IPS-15b (cell line): ENCODE measurements at regions not wholly inside any gene's neighbourhood (a gene's known extent, or its start where the extent isn't known, plus 50 kb on each side); places are given as distances from the start of the nearest gene placed in this dataset.
"Not testable (repeated sequence)": the region's sequence is repeated elsewhere in the genome, so short reads cannot be mapped to it uniquely, and the experiment has no call there.

ENCODE experiments used
- H3K27me3 ChIP-seq: one replicate; pipeline ENCODE4 v1.6.1; 2013; ENCODE audit warnings: low read length; ENCODE audit not compliant: control insufficient read depth, insufficient read depth
- H3K36me3 ChIP-seq: one replicate; pipeline ENCODE4 v1.6.1; 2013; ENCODE audit warnings: low read length; ENCODE audit not compliant: control insufficient read depth, insufficient read depth
- H3K4me1 ChIP-seq: one replicate; pipeline ENCODE4 v1.6.1; 2013; ENCODE audit warnings: mild to moderate bottlenecking, low read length; ENCODE audit not compliant: control insufficient read depth, insufficient read depth
- H3K4me3 ChIP-seq: one replicate; pipeline ENCODE4 v1.5.1; 2013; ENCODE audit warnings: low read depth, low read length
- H3K9ac ChIP-seq: one replicate; pipeline ENCODE4 v1.6.1; 2013; ENCODE audit warnings: low read depth, mild to moderate bottlenecking, low read length
- H3K9me3 ChIP-seq: one replicate; pipeline ENCODE4 v1.6.1; 2013; ENCODE audit warnings: mild to moderate bottlenecking, low read length; ENCODE audit not compliant: control insufficient read depth, insufficient read depth

DNA sequence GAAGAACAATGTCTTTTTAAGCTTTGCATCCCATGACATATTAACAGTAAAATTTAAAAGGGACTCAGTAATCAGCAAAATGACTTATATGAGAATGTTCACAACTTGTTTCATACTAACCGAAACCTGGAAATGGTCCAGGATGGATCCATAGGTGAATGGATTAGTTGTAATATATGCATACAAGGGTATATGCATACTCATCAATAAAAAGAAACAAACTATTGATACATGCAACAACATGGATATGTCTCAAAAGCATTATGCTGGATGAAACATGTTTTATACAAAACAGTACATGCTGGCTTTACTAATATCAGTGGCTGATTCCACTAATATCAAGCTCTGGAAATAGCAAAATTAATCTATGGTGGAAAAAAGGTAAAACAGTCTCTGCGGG is 108.5 kb upstream of the HIVEP1 start:
- Histone ChIP-seq H3K36me3 (no peaks in the 10 kb centered on the region), H3K9ac (no peak overlapping the region), H3K4me3 (no peak overlapping the region), H3K4me1 (no peaks in the 10 kb centered on the region), H3K27me3 (no peaks in the 10 kb centered on the region), H3K9me3 (no peaks in the 10 kb centered on the region)

DNA sequence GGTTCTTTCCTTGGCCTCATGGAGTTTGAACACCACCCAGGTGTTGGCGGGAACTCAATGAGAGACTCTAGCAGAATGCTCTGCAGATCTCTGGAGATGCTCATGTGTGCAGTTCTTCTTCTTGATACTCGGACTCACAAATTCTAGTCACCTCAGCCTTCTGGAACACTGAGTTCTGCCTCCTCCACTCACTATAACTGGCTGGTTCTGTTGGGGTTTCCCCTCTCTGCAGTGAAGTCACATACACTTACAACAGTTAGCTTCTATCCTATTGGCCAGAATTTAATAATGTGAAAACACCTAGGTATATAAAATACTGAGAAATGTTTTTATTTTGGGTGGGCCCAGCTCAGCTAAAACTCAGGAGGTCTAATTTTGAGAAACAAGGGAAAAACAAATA is 109.6 kb upstream of the HIVEP1 start:
- no peaks in the 10 kb centered on the region for H3K4me1 ChIP-seq
- H3K27me3 ChIP-seq: no peaks in the 10 kb centered on the region
- H3K9ac ChIP-seq: no peak overlapping the region
- no peak overlapping the region for H3K4me3 ChIP-seq
- H3K9me3 ChIP-seq: no peaks in the 10 kb centered on the region
- no peaks in the 10 kb centered on the region for H3K36me3 ChIP-seq

DNA sequence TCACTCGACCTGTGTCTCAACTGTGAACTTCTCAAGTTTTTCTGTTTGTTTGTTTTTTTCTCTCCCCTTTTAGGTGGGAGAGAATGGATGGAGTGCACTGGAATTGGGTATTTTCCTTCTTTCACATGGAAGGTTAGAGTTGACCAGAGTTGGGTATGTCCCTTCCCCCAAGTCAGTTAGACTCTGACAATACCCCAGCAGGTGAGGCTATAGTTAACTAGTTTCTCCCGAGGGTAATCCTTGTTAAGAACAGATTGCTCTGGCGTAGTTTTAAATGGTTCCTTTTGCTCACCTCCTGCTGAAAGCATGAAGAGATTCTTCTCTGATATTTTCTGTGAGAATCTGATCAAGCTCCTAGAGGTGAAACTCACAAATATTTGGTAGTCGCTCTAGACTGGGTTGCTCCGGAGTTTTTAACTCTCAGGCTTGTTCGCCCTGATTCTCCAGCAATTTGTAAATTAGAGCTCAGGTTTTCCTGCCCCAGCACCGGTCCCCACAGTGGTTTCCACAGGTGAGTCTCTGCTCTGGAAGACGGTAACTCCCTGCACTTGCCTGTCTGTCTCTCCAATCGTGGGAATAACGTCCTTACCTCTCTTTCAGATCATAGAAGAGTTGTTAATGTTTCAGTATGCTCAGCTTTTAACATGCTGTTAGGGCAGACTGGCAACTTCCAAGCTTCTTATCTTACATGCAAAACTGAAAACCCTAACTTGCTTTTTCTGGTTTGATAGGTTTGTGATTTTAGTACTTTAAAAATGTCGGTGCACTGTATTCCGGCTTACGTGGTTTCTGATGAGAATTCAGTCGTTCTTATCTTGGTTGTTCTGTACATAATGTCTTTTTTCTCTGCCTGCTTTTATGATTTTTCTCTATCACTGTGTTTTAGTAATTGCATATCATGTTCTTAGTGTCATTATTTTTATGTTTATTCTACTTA is 111.2 kb upstream of the HIVEP1 start:
- Histone ChIP-seq H3K9me3 (no peaks in the 10 kb centered on the region), H3K9ac (peak overlapping the region; percentile 17), H3K4me1 (no peaks in the 10 kb centered on the region), H3K36me3 (no peaks in the 10 kb centered on the region), H3K4me3 (peak overlapping the region; percentile 16), H3K27me3 (no peaks in the 10 kb centered on the region)

DNA sequence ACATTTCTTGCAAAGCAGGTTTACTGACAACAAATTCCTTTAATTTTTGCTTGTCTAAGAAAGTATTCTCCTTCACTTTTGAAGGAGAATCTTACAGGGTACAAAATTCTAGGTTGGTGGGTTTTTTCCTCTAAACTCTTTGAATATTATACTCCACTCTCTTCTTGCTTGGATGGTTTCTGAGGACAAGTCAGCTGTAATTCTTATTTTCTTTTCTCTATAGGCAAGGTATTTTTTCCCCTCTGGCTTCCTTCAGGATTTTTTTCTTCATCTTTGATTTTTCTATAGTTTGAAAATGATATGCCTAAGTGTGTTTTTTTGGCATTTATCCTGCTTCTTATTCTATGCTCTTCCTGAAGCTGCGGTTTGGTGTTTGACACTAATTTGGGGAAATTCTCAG is 112.5 kb upstream of the HIVEP1 start:
- Histone ChIP-seq H3K36me3 (no peaks in the 10 kb centered on the region), H3K4me3 (no peak overlapping the region), H3K4me1 (no peaks in the 10 kb centered on the region), H3K9me3 (no peaks in the 10 kb centered on the region), H3K9ac (no peak overlapping the region), H3K27me3 (no peaks in the 10 kb centered on the region)

DNA sequence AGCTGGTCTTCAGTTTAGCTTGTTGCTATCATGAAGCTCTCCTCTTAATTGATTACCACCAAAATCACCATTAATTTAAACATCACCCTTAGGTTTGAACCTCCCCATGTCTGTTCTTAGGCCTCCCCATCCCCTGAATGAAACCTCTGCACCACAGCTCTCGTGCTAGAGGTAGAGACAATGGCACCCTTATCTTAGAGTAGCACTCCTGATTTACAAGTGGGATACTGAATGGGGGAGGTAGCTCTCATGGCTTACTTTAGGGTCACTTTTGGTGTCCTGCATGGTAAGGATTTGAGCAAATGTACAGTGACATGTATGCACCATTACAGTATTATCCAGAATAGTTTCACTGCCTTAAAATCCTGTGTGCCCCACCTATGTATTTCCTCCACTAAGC is 115.6 kb upstream of the ADTRP start:
- Histone ChIP-seq H3K36me3 (no peaks in the 10 kb centered on the region), H3K27me3 (no peaks in the 10 kb centered on the region), H3K9ac (no peak overlapping the region), H3K9me3 (no peaks in the 10 kb centered on the region), H3K4me3 (no peak overlapping the region), H3K4me1 (no peaks in the 10 kb centered on the region)

DNA sequence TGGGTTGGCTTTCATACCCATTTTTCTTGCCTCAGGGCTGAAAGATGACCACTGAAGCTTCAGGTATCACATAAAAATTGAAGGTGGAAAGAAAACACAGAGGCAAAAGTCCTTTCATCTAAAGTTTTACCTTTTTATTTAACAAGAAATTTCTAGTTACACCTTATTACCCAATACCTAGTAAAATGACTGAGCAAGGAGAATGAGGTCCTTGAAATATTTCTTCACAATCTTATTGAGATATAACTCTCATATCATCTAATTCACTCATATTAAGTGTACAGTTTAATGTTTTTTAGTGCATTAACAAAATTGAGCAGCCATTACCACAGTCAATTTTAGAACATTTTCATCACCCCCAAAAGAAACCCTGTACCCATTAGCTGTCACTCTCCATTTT is 112.9 kb upstream of the ADTRP start:
- H3K27me3 ChIP-seq: no peaks in the 10 kb centered on the region
- no peaks in the 10 kb centered on the region for H3K36me3 ChIP-seq
- no peak overlapping the region for H3K9ac ChIP-seq
- H3K9me3 ChIP-seq: no peaks in the 10 kb centered on the region
- H3K4me3 ChIP-seq: no peak overlapping the region
- no peaks in the 10 kb centered on the region for H3K4me1 ChIP-seq

DNA sequence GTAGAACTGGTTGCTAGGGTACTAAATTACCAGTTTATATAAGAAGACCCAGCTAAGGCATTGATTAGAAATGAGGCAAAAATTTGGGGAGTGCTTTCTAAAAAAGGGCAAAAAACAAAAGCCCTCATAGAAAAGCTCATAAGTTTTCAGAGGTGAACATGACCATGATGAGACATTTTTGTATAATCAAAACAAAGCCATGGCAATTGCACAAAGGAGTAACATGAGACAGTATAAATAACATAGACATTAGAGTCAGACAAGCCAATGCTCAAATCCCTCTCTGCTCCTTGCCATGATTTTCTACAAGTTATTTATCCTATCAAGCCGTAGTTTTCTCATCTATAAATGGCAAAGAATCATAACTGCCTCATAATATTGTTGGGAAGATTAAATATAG is 112.2 kb upstream of the ADTRP start:
- Histone ChIP-seq H3K4me3 (no peak overlapping the region), H3K4me1 (no peaks in the 10 kb centered on the region), H3K9ac (no peak overlapping the region), H3K9me3 (no peaks in the 10 kb centered on the region), H3K27me3 (no peaks in the 10 kb centered on the region), H3K36me3 (no peaks in the 10 kb centered on the region)

DNA sequence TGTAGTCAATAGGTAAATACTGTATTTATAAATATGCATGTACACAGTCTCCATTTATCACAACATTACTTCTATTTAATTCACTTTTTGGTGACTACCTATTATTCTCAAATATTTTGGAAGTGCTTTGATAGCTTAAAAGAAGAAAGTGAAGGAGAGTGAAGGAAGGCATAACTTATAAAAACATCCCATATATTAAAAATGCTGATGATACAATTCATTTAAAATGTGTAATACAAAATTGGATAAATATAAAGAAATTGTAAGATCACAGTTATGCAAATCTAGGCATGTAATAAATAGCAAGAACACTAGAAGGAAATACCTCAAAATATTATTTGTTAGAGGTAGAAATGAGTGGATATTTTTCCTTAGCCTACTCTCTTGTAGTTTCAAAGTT is 111.6 kb upstream of the ADTRP start:
- no peaks in the 10 kb centered on the region for H3K9me3 ChIP-seq
- H3K4me1 ChIP-seq: no peaks in the 10 kb centered on the region
- H3K4me3 ChIP-seq: no peak overlapping the region
- no peak overlapping the region for H3K9ac ChIP-seq
- no peaks in the 10 kb centered on the region for H3K36me3 ChIP-seq
- no peaks in the 10 kb centered on the region for H3K27me3 ChIP-seq

DNA sequence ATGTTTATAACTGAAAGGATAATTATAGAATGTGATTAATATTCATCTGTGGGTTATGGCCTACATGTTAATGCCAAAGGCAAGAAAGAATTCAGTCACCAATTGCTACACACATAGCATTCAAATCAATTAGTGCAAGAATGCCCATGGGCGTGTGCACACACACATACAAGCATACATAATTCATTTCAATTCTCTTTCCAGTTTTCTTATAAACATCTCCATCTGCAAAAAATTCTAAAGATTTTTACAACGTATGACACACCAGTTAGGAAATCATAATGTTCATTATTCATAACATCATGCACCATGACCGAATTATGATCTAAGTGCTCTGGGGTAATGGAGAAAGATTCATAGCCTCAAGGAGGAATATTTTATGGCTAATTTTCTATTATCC is 111.0 kb upstream of the ADTRP start:
- Histone ChIP-seq H3K4me3 (no peak overlapping the region), H3K27me3 (no peaks in the 10 kb centered on the region)

DNA sequence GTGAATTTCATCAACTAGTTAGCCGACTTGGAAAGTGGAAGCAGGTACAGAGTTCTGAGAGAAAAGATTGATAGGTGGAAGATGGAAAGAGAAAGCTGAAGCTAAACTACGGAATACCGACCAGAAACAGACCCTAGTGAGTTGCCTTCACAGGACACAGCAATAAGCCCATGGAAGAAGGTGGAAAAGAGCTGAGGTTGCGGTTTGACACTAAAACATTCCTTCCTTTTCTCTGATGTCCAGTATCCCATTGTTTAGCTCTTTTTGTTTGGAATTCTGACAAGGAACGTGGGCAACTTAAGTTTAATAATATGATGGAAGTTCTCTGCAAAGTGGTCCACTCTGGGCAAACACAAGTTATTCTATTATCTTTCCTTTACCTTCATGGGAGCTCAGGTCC is 110.1 kb upstream of the ADTRP start:
- no peaks in the 10 kb centered on the region for H3K4me1 ChIP-seq
- H3K4me3 ChIP-seq: no peak overlapping the region
- H3K27me3 ChIP-seq: no peaks in the 10 kb centered on the region
- no peak overlapping the region for H3K9ac ChIP-seq
- no peaks in the 10 kb centered on the region for H3K9me3 ChIP-seq
- H3K36me3 ChIP-seq: no peaks in the 10 kb centered on the region

More for the DNA sequence above, 111.0 kb upstream of the ADTRP start:
- Histone ChIP-seq H3K9me3 (no peaks in the 10 kb centered on the region), H3K4me1 (no peaks in the 10 kb centered on the region), H3K9ac (no peak overlapping the region), H3K36me3 (no peaks in the 10 kb centered on the region)

DNA sequence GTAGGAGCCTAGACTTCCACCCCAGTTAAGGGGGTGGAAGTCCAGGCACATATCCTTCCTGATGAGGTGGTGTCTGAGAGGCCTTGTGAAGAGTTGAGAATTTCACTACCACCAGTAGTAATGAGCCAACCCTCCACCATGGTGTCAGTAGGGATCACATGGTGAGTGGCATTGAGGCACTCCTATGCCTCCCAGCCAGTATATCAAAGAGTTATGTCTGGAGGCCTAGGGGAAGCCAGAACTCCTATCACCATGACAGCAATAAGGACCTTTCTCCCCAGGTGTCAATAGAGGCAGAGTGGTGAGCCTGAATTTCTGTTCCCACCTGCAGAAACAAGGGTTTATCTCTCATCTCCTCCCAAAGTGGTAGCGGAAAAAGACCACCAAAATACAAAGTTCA is 106.6 kb upstream of the ADTRP start:
- H3K36me3 ChIP-seq: no peaks in the 10 kb centered on the region
- no peaks in the 10 kb centered on the region for H3K27me3 ChIP-seq
- H3K9ac ChIP-seq: no peak overlapping the region
- H3K4me1 ChIP-seq: no peaks in the 10 kb centered on the region
- no peaks in the 10 kb centered on the region for H3K9me3 ChIP-seq
- no peak overlapping the region for H3K4me3 ChIP-seq

DNA sequence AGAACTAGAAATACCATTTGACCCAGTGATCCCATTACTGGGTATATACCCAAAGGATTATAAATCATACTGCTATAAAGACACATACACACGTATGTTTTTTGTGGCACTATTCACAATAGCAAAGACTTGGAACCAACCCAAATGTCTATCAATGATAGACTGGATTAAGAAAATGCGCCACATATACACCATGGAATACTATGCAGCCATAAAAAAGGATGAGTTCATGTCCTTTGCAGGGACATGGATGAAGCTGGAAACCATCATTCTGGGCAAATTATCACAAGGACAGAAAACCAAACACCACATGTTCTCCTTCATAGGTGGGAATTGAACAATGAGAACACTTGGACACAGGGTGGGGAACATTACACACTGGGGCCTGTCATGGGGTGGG is 104.9 kb upstream of the ADTRP start:
- H3K4me3 ChIP-seq, H3K4me1 ChIP-seq, H3K27me3 ChIP-seq, H3K9ac ChIP-seq, H3K9me3 ChIP-seq, H3K36me3 ChIP-seq: not testable (repeated sequence)
